ENCODE measurements at regions not wholly inside any gene's neighbourhood (a gene's known extent, or its start where the extent isn't known, plus 50 kb on each side); places are given as distances from the start of the nearest gene placed in this dataset.

DNA sequence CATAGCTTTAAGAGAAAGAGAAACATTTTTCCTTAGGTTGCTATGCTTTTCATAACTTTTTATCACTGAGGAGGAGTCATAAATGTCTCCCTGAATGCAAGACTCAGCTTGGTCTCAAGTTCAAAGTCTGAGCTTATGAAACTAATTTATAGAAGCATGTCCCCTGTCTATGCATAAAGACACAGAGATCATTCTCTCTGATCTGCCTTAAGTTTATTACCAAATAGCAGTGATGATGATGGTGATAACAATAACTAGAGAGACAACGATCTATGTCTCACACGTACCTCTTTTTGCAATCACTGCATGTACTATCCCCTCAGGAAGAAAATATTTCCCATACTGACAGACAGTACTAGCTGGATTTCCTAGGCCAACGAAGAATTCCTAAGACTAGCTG is 266.4 kb upstream of the G2E3 start:
- Histone ChIP-seq H3K27me3 (ENCODE audit: control insufficient read depth, insufficient read depth, low read length) (no peaks in the 10 kb centered on the region), H3K36me3 (ENCODE audit: control insufficient read depth in 2 of 3, insufficient read depth in 3 of 3, low read length in 3 of 3) (no peaks in the 10 kb centered on the region), H3K4me3 (ENCODE audit: low read length in 3 of 3) (no peak overlapping the region), H3K9ac (ENCODE audit: low read length in 3 of 3) (no peak overlapping the region), H3K9me3 (ENCODE audit: control insufficient read depth in 2 of 3, insufficient read depth in 1 of 3, low read length in 3 of 3) (no peaks in the 10 kb centered on the region), H3K4me1 (ENCODE audit: control insufficient read depth in 2 of 3, insufficient read depth in 2 of 3, low read depth in 1 of 3, low read length in 3 of 3) (no peaks in the 10 kb centered on the region), H3K27ac (ENCODE audit: low read depth in 2 of 2, low read length in 2 of 2) (no peak overlapping the region)
- no peak for DNase-seq
- no peak for TF ChIP-seq CTCF (IDR thresholded peaks at IDR 0.05; ENCODE audit: borderline replicate concordance, extremely low read depth, insufficient read depth)
- no peak for FAIRE-seq
- intact Hi-C loops (cut with DNase I): no loop called here

DNA sequence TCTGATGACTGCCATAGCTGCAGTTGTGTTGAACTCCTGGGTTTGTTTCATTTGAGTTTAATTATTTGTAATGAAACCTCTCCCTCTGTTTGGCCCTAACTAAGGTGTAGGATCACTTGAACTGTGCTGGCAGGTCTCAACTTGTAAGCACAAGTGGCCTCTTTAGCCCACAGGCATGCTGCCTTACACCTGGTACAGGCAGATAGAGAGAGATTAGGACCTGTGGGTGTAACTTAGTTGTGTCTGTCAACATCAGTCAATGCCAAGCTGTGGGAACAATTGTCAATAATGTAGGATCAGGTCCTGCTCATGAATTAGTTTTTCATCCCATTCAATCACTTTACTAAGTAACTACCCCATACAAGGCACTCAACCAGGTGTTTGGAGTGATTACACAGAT is 263.0 kb upstream of the G2E3 start:
- intact Hi-C loops (cut with DNase I): no loop called here
- TF ChIP-seq CTCF (IDR thresholded peaks at IDR 0.05; ENCODE audit: borderline replicate concordance, extremely low read depth, insufficient read depth): no peak
- Histone ChIP-seq H3K9me3 (ENCODE audit: control insufficient read depth in 2 of 3, insufficient read depth in 1 of 3, low read length in 3 of 3) (no peaks in the 10 kb centered on the region), H3K27ac (ENCODE audit: low read depth in 2 of 2, low read length in 2 of 2) (no peak overlapping the region), H3K4me1 (ENCODE audit: control insufficient read depth in 2 of 3, insufficient read depth in 2 of 3, low read depth in 1 of 3, low read length in 3 of 3) (no peaks in the 10 kb centered on the region), H3K9ac (ENCODE audit: low read length in 3 of 3) (no peak overlapping the region), H3K27me3 (ENCODE audit: control insufficient read depth, insufficient read depth, low read length) (no peaks in the 10 kb centered on the region), H3K36me3 (ENCODE audit: control insufficient read depth in 2 of 3, insufficient read depth in 3 of 3, low read length in 3 of 3) (no peaks in the 10 kb centered on the region), H3K4me3 (ENCODE audit: low read length in 3 of 3) (no peak overlapping the region)
- DNase-seq (no peak), FAIRE-seq (no peak)

- no peak for TF ChIP-seq CTCF (IDR thresholded peaks at IDR 0.05; ENCODE audit: borderline replicate concordance, extremely low read depth, insufficient read depth)
- no peak overlapping the region for H3K27ac ChIP-seq (ENCODE audit: low read depth in 2 of 2, low read length in 2 of 2)
- DNase-seq (no peak), FAIRE-seq (no peak)
- no peaks in the 10 kb centered on the region for H3K36me3 ChIP-seq (ENCODE audit: control insufficient read depth in 2 of 3, insufficient read depth in 3 of 3, low read length in 3 of 3)
- no peaks in the 10 kb centered on the region for H3K27me3 ChIP-seq (ENCODE audit: control insufficient read depth, insufficient read depth, low read length)
- H3K9me3 ChIP-seq (ENCODE audit: control insufficient read depth in 2 of 3, insufficient read depth in 1 of 3, low read length in 3 of 3): no peaks in the 10 kb centered on the region
- no peaks in the 10 kb centered on the region for H3K4me1 ChIP-seq (ENCODE audit: control insufficient read depth in 2 of 3, insufficient read depth in 2 of 3, low read depth in 1 of 3, low read length in 3 of 3)
- intact Hi-C loops (cut with DNase I): no loop called here
- H3K4me3 ChIP-seq (ENCODE audit: low read length in 3 of 3): no peak overlapping the region
- no peak overlapping the region for H3K9ac ChIP-seq (ENCODE audit: low read length in 3 of 3)
These were observed 262.0 kb upstream of the G2E3 start for GRCh38 chr14:30296931-30297405.
